ENCODE measurements at regions not wholly inside any gene's neighbourhood (a gene's known extent, or its start where the extent isn't known, plus 50 kb on each side); places are given as distances from the start of the nearest gene placed in this dataset.
"Not testable (repeated sequence)": the region's sequence is repeated elsewhere in the genome, so short reads cannot be mapped to it uniquely, and the experiment has no call there.

DNA sequence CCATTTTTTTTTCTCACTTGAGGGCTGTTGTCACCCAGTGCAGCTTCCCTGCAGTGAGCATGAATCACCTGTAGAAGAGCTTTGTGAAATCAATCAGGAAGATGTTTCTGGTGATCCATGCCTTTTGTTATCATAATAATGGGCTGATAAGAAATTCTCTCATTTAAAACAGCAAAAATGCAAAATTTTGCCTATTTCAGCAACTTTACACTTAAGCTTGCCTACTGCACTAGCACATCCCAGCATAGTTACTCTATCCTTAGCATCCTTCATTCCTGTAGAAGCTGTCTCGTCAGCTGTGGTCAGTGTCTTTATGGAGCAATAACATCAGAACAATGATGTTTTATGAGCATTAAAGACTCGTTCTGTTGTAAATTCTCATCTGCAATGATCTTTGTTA is 178.6 kb upstream of the ZNF804A start:
- H3K4me2 ChIP-seq (ENCODE audit: low read length), result no peak overlapping the region

GRCh38 chr2:184421456-184421855 is 176.9 kb upstream of the ZNF804A start:
- H3K79me2 ChIP-seq (replicated peaks; ENCODE audit: insufficient read depth, low read length); H3K36me3 ChIP-seq (ENCODE audit: insufficient read depth, low read length); H3K4me3 ChIP-seq (ENCODE audit: low read length); H4K20me1 ChIP-seq (ENCODE audit: insufficient read depth); H3K9ac ChIP-seq (ENCODE audit: low read length); H2AFZ ChIP-seq (ENCODE audit: low read depth, low read length); H3K9me3 ChIP-seq (ENCODE audit: low read length); H3F3A ChIP-seq (ENCODE audit: insufficient read depth, low read length, poor library complexity, severe bottlenecking); H3K4me2 ChIP-seq (ENCODE audit: low read length); H3K9me2 ChIP-seq (ENCODE audit: insufficient read depth, low read length); H3K27ac ChIP-seq (ENCODE audit: low read length); H3K27me3 ChIP-seq (ENCODE audit: insufficient read depth, low read depth, low read length): not testable (repeated sequence)

More for the DNA sequence above, 178.6 kb upstream of the ZNF804A start:
- H3K36me3 ChIP-seq (ENCODE audit: insufficient read depth, low read length), result no peaks in the 10 kb centered on the region
- H3K4me3 ChIP-seq (ENCODE audit: low read length), result peak overlapping the region; percentile 6
- no peaks in the 10 kb centered on the region for H4K20me1 ChIP-seq (ENCODE audit: insufficient read depth)
- no peaks in the 10 kb centered on the region for H3K9me3 ChIP-seq (ENCODE audit: low read length)
- H3K9me2 ChIP-seq (ENCODE audit: insufficient read depth, low read length), result no peaks in the 10 kb centered on the region
- no peaks in the 10 kb centered on the region for H3K27me3 ChIP-seq (ENCODE audit: insufficient read depth, low read depth, low read length)
- H3K9ac ChIP-seq (ENCODE audit: low read length), result no peak overlapping the region
- H3K79me2 ChIP-seq (replicated peaks; ENCODE audit: insufficient read depth, low read length), result no peaks in the 10 kb centered on the region
- no peak overlapping the region for H2AFZ ChIP-seq (ENCODE audit: low read depth, low read length)
- TF ChIP-seq EP300 (conservative IDR thresholded peaks at IDR 0.05; ENCODE audit: poor library complexity, severe bottlenecking) (no peak), MXI1 (conservative IDR thresholded peaks at IDR 0.05; ENCODE audit: poor library complexity, severe bottlenecking) (no peak), SMC3 (conservative IDR thresholded peaks at IDR 0.05; ENCODE audit: poor library complexity) (no peak), RAD21 (conservative IDR thresholded peaks at IDR 0.05) (no peak), EZH2 (IDR thresholded peaks at IDR 0.05; ENCODE audit: borderline replicate concordance, insufficient read depth, low read length, poor library complexity, severe bottlenecking) (no peak), TAF1 (IDR thresholded peaks at IDR 0.05; ENCODE audit: low read depth) (no peak)
- TF ChIP-seq, protein P1, sequence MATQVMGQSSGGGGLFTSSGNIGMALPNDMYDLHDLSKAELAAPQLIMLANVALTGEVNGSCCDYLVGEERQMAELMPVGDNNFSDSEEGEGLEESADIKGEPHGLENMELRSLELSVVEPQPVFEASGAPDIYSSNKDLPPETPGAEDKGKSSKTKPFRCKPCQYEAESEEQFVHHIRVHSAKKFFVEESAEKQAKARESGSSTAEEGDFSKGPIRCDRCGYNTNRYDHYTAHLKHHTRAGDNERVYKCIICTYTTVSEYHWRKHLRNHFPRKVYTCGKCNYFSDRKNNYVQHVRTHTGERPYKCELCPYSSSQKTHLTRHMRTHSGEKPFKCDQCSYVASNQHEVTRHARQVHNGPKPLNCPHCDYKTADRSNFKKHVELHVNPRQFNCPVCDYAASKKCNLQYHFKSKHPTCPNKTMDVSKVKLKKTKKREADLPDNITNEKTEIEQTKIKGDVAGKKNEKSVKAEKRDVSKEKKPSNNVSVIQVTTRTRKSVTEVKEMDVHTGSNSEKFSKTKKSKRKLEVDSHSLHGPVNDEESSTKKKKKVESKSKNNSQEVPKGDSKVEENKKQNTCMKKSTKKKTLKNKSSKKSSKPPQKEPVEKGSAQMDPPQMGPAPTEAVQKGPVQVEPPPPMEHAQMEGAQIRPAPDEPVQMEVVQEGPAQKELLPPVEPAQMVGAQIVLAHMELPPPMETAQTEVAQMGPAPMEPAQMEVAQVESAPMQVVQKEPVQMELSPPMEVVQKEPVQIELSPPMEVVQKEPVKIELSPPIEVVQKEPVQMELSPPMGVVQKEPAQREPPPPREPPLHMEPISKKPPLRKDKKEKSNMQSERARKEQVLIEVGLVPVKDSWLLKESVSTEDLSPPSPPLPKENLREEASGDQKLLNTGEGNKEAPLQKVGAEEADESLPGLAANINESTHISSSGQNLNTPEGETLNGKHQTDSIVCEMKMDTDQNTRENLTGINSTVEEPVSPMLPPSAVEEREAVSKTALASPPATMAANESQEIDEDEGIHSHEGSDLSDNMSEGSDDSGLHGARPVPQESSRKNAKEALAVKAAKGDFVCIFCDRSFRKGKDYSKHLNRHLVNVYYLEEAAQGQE (IDR thresholded peaks at IDR 0.05; ENCODE audit: borderline replicate concordance), result no peak
- TF ChIP-seq, protein P2, sequence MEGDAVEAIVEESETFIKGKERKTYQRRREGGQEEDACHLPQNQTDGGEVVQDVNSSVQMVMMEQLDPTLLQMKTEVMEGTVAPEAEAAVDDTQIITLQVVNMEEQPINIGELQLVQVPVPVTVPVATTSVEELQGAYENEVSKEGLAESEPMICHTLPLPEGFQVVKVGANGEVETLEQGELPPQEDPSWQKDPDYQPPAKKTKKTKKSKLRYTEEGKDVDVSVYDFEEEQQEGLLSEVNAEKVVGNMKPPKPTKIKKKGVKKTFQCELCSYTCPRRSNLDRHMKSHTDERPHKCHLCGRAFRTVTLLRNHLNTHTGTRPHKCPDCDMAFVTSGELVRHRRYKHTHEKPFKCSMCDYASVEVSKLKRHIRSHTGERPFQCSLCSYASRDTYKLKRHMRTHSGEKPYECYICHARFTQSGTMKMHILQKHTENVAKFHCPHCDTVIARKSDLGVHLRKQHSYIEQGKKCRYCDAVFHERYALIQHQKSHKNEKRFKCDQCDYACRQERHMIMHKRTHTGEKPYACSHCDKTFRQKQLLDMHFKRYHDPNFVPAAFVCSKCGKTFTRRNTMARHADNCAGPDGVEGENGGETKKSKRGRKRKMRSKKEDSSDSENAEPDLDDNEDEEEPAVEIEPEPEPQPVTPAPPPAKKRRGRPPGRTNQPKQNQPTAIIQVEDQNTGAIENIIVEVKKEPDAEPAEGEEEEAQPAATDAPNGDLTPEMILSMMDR (IDR thresholded peaks at IDR 0.05; ENCODE audit: poor library complexity, severe bottlenecking), result no peak
- H3K27ac ChIP-seq (ENCODE audit: low read length), result no peak overlapping the region
- H3F3A ChIP-seq (ENCODE audit: insufficient read depth, low read length, poor library complexity, severe bottlenecking), result no peaks in the 10 kb centered on the region

- Histone ChIP-seq H3K9ac (ENCODE audit: low read length) (no peak overlapping the region), H3K4me2 (ENCODE audit: low read length) (no peak overlapping the region), H4K20me1 (ENCODE audit: insufficient read depth) (no peaks in the 10 kb centered on the region), H2AFZ (ENCODE audit: low read depth, low read length) (no peak overlapping the region), H3K79me2 (replicated peaks; ENCODE audit: insufficient read depth, low read length) (no peaks in the 10 kb centered on the region), H3K9me3 (ENCODE audit: low read length) (no peaks in the 10 kb centered on the region), H3K36me3 (ENCODE audit: insufficient read depth, low read length) (no peaks in the 10 kb centered on the region), H3K4me3 (ENCODE audit: low read length) (no peak overlapping the region), H3K27ac (ENCODE audit: low read length) (no peak overlapping the region), H3F3A (ENCODE audit: insufficient read depth, low read length, poor library complexity, severe bottlenecking) (no peaks in the 10 kb centered on the region), H3K9me2 (ENCODE audit: insufficient read depth, low read length) (no peaks in the 10 kb centered on the region), H3K27me3 (ENCODE audit: insufficient read depth, low read depth, low read length) (no peaks in the 10 kb centered on the region)
- TF ChIP-seq, protein P2 (IDR thresholded peaks at IDR 0.05; ENCODE audit: poor library complexity, severe bottlenecking), result no peak
- TF ChIP-seq EZH2 (IDR thresholded peaks at IDR 0.05; ENCODE audit: borderline replicate concordance, insufficient read depth, low read length, poor library complexity, severe bottlenecking) (no peak), RAD21 (conservative IDR thresholded peaks at IDR 0.05) (no peak), EP300 (conservative IDR thresholded peaks at IDR 0.05; ENCODE audit: poor library complexity, severe bottlenecking) (peak; percentile 89), POLR2AphosphoS5 (IDR thresholded peaks at IDR 0.05) (peak; percentile 90), MXI1 (conservative IDR thresholded peaks at IDR 0.05; ENCODE audit: poor library complexity, severe bottlenecking) (no peak)
- TF ChIP-seq, protein P1 (IDR thresholded peaks at IDR 0.05; ENCODE audit: borderline replicate concordance), result no peak
Measured at GRCh38 chr2:184425083-184425482, 173.2 kb upstream of the ZNF804A start.
